Progenitor cell of endocrine pancreas (in vitro differentiated cells): ENCODE measurements at regions not wholly inside any gene's neighbourhood (a gene's known extent, or its start where the extent isn't known, plus 50 kb on each side); places are given as distances from the start of the nearest gene placed in this dataset.

Source experiments
- DNase-seq: peaks from one replicate; pipeline ENCODE4 v3.0.0; 2021; ENCODE audit warnings: low spot score; ENCODE audit not compliant: unreplicated experiment
- H3K27ac Mint-ChIP-seq: 2 replicates; pipeline ENCODE4 v1.8.0; 2021; ENCODE audit warnings: mild to moderate bottlenecking, moderate library complexity, mixed read lengths
- H3K27me3 Mint-ChIP-seq: 2 replicates; pipeline ENCODE4 v1.8.0; 2021; ENCODE audit warnings: mixed read lengths
- H3K36me3 Mint-ChIP-seq: 2 replicates; pipeline ENCODE4 v1.8.0; 2022; ENCODE audit warnings: mixed read lengths; ENCODE audit not compliant: insufficient read depth
- H3K4me1 Mint-ChIP-seq: 2 replicates; pipeline ENCODE4 v1.8.0; 2021; ENCODE audit warnings: low read depth, mixed read lengths
- H3K4me3 Mint-ChIP-seq: 2 replicates; pipeline ENCODE4 v1.8.0; 2021; ENCODE audit warnings: low read depth, mild to moderate bottlenecking, moderate library complexity, mixed read lengths
- H3K9me3 Mint-ChIP-seq: 2 replicates; pipeline ENCODE4 v1.8.0; 2021; ENCODE audit warnings: low read depth, mixed read lengths
- TF ChIP-seq, protein P1 (sequence below): fragments of 200-600 bp; sonication (generic); IDR thresholded peaks from one replicate; pipeline ENCODE4 v1.5.0; 2021; ENCODE audit warnings: antibody characterized with exemption, mild to moderate bottlenecking; ENCODE audit not compliant: unreplicated experiment

DNA sequence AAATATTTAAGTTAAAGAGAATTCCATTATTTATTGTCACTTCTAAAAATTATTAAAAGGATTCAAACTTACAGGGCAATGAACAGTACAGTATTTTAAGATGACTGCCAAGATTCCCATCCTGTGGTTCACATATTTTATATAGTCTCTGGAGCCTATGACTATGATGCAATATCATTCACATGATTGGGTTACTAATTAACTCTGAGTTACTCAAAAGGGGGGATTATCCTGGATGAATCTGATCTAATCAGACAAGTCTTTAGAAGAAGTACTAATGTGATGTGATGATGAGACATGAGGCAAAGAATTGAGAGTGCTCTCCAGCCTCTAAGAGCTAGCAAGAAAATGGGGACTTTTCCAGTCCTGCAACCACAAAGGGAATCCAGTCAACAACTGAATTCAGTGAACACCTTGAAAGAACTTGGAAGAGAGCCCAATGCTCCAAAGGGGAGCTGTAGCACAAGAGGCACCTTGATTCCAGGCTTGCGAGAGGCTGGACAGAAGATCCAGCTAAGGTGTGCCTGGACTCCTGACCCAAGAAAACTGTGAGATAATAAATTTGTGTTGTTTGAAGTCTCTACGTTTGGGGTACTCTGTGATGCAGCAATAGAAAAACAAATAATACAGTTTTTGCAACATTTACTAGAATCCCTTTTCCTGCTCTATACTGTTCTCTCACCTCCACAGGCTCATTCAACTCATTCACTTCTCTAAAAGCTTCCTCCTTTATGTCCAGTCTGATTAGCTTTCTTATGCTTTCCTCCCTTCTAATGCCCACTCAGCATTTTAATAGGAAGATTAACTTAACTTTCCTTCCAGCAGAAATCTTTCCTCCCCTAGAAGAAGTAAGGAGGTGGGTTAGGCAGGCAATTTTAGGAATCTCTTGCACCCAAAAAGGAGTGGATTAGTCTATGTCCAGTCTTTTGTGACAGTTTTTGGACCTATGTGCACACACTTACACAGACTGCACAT is 133.8 kb upstream of the LCORL start:
- H3K27ac Mint-ChIP-seq, result no peak overlapping the region
- no peak overlapping the region for H3K4me3 Mint-ChIP-seq
- DNase-seq, result no peak
- H3K4me1 Mint-ChIP-seq, result no peaks in the 10 kb centered on the region
- no peaks in the 10 kb centered on the region for H3K27me3 Mint-ChIP-seq
- no peaks in the 10 kb centered on the region for H3K36me3 Mint-ChIP-seq
- TF ChIP-seq, protein P1, sequence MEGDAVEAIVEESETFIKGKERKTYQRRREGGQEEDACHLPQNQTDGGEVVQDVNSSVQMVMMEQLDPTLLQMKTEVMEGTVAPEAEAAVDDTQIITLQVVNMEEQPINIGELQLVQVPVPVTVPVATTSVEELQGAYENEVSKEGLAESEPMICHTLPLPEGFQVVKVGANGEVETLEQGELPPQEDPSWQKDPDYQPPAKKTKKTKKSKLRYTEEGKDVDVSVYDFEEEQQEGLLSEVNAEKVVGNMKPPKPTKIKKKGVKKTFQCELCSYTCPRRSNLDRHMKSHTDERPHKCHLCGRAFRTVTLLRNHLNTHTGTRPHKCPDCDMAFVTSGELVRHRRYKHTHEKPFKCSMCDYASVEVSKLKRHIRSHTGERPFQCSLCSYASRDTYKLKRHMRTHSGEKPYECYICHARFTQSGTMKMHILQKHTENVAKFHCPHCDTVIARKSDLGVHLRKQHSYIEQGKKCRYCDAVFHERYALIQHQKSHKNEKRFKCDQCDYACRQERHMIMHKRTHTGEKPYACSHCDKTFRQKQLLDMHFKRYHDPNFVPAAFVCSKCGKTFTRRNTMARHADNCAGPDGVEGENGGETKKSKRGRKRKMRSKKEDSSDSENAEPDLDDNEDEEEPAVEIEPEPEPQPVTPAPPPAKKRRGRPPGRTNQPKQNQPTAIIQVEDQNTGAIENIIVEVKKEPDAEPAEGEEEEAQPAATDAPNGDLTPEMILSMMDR, result no peak
- H3K9me3 Mint-ChIP-seq, result peaks cover 9% of the 10 kb centered on the region

DNA sequence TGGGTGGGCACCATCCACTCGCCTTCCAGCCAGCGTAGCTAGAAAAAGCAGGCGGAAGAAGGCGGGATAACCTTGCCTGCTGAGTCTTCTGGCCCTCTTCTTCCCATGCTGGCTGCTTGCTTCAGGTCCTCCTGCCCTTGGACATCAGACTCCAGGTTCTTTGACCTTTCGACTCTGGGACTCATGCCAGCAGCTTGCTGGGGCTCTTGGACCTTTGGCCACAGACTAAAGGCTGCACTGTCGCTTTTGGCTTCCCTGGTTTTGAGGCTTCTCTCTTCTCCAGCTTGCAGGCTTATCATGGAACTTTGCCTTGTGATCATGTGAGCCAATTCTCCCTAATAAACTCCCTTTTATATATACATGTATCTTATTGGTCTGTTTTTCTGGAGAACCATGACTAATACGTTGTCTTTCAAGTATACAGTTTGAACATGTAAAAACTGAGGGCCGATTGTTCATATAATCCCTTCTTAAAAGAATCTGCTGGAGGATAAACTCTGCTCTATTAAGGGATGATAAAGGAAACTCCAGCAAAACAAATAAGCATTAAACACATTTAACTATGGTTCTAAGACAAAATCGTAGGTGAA is 116.6 kb upstream of the LCORL start:
- Mint-ChIP-seq H3K36me3 (no peaks in the 10 kb centered on the region), H3K4me3 (no peak overlapping the region), H3K27me3 (no peaks in the 10 kb centered on the region), H3K27ac (no peak overlapping the region), H3K4me1 (no peaks in the 10 kb centered on the region), H3K9me3 (peaks cover 4% of the 10 kb centered on the region)
- TF ChIP-seq, protein P1, result no peak
- DNase-seq, result no peak

DNA sequence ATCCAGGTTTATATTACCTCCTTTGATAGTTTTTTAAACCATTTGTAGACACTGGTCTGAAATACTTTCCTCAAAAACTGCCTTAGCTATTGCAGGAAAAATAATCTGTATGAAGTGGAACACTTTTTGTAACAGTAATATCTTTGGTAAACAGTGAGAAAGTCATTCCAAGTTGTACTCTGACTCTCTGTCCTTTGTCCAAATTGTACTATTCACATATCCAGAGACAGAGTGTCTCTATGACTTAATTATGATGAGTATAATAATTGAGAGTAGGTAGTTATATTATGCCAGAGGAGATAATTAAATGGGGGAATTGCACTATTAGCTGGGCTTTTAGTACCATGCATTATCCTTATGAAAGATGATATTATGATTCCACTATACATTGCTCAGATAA is 112.6 kb upstream of the LCORL start:
- TF ChIP-seq, protein P1, result no peak
- Mint-ChIP-seq H3K27me3 (no peaks in the 10 kb centered on the region), H3K36me3 (no peaks in the 10 kb centered on the region), H3K4me3 (no peak overlapping the region), H3K4me1 (no peaks in the 10 kb centered on the region), H3K27ac (no peak overlapping the region), H3K9me3 (peaks cover 4% of the 10 kb centered on the region)
- no peak for DNase-seq

DNA sequence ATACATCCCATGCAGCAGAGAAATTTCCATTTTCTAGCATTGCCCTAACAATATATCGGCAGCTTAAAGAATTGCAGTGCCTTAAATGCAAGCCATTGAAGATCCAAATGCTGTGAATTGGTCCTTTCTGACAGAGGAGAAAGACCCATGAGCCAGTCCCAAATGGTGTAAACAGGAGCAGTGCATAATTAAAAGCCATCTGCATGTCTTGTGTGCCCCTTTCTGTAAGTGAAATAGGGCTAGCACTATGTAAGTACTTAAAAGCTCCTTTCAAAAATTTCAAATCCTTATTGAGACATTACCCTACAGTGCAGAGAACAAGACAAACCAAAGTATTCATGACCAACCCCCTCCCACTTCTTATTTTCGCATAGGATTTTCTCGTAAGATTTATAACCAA is 108.7 kb upstream of the LCORL start:
- H3K9me3 Mint-ChIP-seq, result peaks cover 4% of the 10 kb centered on the region
- no peaks in the 10 kb centered on the region for H3K27me3 Mint-ChIP-seq
- H3K27ac Mint-ChIP-seq, result no peak overlapping the region
- H3K4me3 Mint-ChIP-seq, result no peak overlapping the region
- TF ChIP-seq, protein P1, result no peak
- no peaks in the 10 kb centered on the region for H3K4me1 Mint-ChIP-seq
- no peak for DNase-seq
- no peaks in the 10 kb centered on the region for H3K36me3 Mint-ChIP-seq

DNA sequence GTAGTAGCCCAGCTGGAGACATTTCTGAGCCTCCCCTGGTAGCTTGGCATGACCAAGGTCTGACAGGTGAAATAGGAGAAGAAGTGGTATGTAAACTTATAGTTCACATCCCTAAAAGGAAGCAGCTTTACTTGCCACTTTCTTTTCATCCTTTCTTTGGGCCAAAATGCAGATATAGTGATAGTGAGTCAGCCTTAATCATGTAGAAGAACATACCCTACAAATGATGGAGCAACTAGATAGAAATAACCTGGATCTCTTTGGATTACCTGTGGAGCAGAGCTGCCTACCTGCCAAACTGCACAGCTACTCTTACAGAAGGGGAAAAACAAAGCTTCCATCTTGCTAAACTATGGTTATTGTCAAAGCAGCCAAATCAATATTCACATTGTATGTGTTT is 106.7 kb upstream of the LCORL start:
- TF ChIP-seq, protein P1, result no peak
- DNase-seq, result no peak

More for the DNA sequence above, 106.7 kb upstream of the LCORL start:
- Mint-ChIP-seq H3K4me1 (no peaks in the 10 kb centered on the region), H3K4me3 (no peak overlapping the region), H3K9me3 (no peaks in the 10 kb centered on the region), H3K36me3 (no peaks in the 10 kb centered on the region), H3K27me3 (no peaks in the 10 kb centered on the region), H3K27ac (no peak overlapping the region)
